Activated CD8-positive, alpha-beta memory T cell treated with anti-CD3 and anti-CD28 coated beads, Interleukin-2, amount 50 U/mL, for 1 hour (primary cell): ENCODE measurements at regions not wholly inside any gene's neighbourhood (a gene's known extent, or its start where the extent isn't known, plus 50 kb on each side); places are given as distances from the start of the nearest gene placed in this dataset.

Source experiments
- DNase-seq: peaks from one replicate; pipeline ENCODE4 v3.0.0-alpha.2; 2020; ENCODE audit errors: extremely low read depth

DNA sequence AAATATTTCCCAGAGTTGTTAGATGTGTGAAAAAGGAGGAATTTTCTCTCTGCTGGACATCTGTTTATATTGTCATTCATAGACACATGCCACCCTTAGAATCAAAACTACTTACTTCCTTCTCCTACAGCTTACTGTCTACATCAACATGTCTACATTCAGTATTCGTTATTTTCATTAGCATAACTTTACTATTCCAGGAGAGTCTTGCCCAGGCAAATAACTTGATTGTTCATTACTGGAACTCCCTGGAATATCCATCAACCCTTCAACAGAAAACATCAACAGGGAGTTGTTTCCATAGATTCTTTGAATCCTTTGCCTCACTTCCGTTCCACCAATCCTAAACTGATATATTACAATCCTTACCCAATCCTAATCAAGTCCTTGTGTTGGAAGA is 457.5 kb upstream of the ZNF608 start:
- no peak for DNase-seq

DNA sequence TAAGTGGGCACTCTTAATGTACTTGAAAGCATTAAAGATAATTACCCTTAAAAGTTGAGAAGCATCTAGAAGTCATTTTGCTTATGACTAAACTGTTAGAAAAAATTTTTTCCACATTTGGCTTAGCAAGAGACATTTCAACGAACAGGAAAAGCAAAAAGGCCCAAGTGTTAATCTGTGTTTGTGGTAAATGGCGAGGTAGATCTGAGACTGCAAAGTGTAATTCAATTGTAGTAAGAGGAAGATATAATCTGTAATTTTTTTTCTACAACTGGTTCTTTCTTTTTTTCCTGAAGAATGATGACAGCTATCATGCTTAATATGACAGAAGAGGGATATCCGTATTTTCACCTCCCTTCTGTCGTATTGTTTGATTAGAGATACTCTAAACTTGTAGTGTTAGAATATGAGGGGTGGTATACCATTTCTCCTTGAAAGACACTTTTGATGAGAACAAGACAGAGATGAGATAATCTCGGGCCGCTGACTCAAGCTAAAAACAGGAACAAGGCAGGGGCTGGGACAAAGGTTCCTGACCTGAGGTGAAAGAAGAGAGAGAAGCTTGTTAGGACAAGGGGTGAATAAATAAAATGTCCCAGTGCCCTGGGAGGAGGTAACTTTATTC is 459.3 kb upstream of the ZNF608 start:
- DNase-seq, result no peak

DNA sequence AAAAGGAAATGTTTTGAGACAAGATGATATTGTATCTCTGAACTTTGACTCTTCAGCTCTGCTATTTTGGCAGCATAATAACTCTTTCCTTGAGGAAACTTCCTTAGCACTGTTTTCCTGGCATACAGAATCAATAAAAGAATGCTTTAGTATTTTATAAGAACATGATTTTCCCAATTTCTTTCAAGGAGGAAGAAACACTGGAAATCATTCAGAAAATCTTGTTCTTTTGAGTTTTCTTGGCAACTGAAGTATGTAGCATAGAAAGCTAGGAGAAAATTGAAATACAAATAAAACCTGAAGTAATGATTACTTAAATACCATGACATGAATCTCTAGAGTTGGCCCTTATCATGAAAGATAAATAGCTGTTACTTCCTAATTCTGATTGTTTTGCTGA is 461.4 kb upstream of the ZNF608 start:
- DNase-seq, result no peak

DNA sequence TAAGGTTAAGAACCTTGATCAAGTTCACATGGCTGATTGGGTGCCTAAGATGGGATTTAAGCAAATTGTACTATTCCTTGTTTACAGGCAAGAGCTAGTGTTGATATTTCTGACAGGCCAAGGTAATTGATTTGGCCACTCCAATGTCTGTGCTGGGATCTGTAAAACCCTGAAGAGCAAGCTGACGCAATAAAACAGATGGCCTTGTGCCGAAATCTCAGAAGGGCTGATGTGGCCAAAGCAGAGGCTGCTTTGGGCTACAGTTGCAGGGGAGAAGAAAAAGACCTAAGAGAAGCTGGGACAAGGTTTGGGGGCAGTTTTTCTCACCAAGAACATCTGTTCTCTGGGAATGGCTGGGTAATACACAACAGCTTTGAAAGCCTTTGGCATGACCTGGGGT is 463.2 kb upstream of the ZNF608 start:
- no peak for DNase-seq

DNA sequence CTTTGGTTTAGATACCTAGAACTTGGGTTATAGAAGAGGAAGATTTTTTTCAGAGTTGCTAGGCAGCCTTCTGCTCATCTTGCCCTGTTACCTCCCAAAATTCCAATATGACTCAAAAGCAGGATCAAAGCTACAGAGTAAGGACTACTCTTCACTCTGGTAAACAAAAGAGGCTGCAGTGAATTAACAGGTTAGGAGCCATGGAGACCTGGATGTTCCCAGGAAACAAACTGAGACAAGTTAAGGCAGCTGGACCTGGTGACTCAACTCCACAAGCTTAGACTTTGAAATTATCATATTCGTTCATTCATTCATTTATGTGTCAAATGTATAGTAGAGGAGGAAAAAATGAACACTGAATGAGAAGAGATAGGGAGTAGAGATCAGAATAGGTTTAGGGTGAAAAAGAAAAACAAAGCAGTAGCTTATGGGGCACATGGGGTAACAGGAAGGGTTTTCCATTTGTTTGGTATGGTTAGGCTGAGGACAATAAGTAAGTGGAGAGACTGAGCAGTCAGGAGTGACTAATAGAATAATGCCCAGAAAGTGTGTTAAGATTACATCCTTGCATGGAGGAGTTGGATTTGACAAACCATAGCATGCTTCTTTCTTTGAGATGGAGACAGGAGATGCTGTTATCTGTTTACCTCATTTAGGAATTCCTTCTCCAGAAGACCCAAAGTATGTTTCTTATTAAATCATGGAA is 464.0 kb upstream of the ZNF608 start:
- no peak for DNase-seq

DNA sequence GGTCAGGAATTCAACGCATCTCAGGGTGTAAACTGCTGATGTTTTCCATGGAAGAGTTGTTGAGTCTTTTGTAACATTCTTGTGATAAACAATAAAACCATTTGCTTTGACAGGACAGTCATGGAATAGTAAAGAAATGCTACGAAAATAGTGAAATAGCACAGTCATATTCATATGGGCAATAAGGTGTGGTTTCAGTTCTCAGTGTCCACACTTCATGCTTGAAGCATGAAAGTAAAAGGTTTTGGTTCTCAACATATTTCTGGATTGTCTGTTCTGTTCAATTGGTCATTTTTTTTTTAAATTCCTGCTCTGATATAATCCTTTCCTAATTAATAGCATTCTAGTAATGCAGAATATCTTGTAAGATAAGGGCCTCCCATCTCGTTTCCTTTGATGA is 467.6 kb upstream of the ZNF608 start:
- DNase-seq, result no peak

DNA sequence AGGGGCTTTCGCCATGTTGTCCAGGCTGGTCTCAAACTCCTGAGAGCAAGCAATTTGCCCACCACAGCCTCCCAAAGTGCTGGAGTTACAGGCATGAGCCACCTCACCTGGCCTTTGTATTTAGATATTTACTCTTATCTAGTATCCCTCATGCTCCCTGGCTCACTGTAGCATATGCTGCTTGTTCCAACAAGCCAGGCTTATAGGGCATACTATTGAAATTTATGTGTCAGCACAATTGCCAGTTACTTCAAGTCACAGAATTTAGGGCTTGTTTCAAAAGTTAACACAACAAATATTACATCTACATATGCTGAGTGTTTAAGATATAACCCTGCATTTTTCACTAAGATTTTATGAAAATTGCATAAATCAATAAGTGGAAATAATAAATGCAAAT is 469.2 kb upstream of the ZNF608 start:
- no peak for DNase-seq

DNA sequence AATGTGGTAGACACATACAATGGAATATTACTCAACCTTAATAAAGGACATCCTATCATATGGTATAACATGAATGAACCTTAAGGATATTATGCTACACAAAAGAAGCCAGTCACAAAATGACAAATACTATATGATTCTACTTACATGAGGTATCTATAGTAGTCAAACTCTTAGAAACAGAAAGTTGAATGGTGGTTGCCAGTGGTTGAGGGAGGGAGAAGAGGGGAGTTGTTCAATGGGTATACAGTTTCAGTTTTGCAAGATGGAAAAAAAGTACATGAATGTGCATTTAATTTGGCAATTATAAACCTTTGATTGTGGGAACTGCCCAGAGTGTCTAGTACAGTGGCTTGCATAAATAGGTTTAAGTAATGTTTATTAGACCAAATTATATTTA is 473.3 kb upstream of the ZNF608 start:
- DNase-seq, result no peak

DNA sequence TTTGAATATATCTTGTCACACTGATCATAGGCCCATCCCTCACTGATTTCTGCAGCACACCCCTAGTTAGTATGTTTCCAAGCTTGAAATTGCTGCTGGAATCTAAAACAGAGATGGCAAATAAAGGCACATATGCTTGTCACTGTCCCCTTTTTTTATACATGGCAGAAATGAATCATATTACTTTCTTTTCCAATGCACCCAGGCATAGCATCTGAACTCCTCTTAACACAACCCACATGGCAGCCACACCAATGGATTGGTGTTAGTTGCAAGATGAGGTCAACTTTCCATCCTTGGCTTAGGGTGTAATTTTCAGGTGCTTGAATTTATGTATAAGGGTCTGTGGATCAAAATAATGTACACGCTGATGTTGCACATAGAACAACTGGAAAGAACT is 473.8 kb upstream of the ZNF608 start:
- DNase-seq, result no peak

DNA sequence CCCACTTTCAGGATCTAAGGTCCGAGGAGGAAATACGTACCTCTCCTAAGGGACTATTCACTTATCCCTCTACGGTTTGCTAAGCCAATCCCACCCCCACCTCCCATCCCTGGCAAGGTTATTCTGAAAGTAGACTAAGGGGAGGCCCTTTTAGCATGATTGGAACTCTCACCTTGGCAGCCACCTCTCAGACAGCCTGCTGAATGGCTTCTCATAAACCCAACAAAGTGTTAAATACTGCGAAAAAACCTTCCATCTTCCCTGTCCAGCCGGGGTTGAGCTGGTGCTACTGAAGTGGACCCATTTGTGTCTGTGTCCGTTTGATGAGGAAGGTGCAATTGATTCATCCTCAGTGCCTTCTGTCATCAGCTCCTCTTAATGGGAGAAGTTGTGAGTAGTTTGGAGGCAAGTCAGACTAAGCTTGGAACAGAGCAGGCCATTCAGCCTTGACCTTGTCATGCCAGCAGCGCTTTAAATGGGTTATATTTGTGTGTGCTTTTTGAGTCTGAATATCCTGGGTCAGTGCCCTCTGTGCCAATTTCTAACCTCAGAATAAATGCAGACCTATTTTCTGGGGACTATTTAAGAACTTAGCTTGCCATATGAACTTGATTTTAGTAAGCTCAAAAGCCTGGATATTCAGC is 476.3 kb upstream of the ZNF608 start:
- no peak for DNase-seq

DNA sequence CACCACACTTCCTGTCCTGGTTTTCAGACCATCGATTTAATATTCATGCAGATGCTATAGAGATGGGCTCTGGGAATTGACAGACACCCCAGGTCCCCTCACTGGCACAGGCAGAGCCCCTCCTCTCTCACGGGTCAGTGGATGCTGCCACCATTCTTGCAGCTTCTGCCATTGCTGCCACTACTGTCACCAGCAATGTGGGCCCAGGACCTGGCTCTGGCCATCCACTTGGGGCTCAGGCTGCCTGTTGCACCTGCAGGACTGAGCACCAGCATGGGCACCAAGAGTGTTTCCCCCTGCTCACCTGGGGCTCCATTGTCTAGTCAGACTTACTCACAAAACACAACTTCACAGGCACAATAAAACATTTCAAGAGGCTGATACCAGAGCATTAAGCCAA is 479.0 kb upstream of the ZNF608 start:
- DNase-seq, result no peak

DNA sequence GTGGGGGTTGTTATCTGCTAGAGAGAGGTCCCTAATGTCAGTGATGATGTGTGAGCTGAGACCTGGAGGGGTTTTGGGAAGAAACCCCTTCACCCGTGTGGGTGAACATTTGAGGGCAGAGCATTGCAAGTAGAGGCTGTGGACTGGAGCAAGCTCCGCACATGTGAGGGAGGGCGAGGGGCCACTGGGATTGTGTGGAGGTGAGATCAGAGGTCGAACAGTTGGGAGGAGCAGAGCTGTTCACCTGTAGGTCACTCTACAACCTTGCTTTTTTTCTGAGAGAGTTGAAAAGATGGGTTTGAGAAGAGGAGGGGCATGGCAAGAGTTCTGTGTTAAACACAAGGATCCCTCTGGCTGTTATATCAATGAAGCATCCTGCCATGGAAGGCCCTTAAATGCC is 480.4 kb upstream of the ZNF608 start:
- no peak for DNase-seq

DNA sequence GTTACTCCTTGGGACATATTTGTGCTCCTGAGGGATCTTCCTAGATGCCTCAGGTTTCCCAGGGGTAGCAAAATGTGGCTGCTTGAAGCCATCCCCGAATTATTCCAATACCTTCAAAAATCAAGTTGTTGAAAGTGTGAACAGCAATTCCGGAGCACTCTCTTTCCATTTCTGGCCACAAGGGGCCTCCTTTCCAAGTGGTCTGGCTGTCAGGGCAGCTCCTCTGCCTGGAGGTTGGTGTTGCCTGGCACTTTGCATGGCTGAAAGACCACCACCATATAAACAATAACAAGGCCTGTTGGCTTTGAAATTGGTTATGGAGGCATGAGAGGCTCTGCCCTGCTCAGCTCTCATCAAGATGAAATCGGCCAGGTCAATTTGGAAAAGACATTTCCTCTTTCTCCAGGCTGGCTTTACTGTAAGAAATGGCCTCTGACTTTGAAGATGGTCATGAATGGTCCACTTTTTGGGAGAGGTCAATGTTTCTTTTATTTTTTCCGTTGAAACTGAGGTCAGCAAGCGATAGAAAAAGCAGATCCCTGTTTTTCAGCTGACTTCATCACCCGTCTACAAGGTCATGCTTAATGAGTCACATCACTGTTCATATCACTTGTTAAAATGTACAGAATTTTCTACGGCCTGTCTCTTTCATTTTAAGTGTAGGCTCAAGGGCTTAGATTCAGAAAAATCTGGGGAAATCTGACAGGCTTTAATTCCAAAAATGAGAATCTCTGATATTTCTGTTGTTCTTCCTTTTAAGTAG is 481.1 kb upstream of the ZNF608 start:
- no peak for DNase-seq

DNA sequence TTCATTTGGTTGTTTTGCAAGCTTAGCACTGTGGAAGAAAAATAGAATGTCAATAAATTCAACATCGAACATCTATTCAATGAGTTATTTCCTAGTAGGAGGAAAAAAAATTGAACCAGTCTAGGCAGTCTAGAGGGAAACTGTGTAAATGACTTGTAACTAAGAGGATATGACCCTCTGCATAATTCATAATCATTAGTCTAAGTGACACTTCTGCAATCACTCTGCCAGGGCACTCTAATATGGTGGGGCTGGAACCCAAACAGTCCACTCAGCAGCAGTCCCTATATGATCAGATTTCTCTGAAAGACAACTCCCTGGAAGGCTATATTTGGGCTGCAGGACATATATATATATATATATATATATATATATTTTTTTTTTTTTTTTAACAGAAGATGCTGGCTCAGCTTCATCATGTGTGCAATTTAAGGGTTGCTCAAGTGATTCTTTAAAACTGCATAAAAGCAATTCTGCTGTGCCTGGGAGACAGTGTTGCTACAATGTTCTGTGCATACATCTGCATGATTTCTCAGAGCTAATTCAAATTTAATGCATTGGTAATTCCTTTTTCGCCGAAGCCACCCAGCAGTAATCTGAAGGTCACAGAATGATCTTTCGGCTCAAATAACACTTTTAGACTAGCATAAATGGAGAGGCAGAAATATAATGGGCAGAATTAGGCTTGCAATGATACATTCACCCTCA is 482.1 kb upstream of the ZNF608 start:
- DNase-seq, result no peak

DNA sequence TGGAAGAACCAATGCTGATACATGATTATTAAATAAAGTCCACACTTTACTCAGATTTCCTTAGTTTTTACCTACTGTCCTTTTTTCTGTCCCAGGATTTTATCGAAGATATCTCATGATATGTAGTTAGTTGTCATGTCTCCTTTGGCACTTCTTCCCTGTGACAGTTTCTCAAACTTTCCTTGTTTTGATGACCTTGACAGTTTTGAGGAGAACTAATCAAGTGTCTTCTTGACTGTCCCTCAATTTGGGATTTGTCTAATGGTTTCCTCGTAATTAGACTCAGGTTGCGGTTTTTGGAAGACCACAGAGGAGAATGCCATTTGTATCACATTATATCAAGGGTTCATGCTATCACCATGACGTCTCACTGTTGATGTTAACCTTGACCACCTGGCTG is 483.1 kb upstream of the ZNF608 start:
- DNase-seq, result no peak

DNA sequence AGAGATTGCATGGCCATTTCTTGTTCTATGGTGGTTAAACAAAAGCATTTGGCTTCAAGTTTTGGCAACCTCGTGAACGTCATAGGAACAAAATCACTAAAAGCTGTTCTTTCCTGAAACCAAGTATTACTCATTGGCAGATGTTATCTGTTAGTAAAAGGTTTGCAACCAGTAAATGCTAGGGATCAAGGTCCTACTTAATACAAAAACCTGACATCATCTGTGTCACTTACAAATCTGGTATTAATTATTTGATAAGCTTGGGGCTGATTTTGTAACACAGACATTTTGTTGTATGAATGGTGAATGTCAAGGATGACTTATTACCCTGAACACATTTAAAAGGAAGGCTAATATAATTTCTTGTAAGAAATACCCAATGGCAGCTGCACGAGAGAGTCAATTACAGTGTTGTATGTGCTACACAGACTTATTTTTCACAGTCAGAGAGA is 486.4 kb upstream of the ZNF608 start:
- no peak for DNase-seq

DNA sequence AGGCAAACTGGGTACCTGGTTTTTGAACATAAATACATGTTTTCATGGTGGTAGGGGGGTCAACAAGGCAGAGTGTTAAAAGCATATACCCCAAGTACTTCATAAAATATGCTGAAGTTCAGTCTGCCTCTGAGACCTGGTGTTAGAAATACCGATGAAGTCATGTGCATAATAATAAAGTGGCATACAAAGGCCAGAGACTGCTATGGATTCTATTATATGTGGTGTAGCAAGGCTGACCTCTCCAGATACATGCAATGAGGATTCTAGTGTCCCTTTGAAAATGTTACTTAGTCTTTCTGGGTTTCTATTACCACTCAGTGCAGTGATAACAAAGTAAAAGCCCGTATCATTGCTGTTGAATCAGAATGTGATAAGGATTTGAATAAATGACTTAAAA is 487.5 kb upstream of the ZNF608 start:
- DNase-seq, result no peak

DNA sequence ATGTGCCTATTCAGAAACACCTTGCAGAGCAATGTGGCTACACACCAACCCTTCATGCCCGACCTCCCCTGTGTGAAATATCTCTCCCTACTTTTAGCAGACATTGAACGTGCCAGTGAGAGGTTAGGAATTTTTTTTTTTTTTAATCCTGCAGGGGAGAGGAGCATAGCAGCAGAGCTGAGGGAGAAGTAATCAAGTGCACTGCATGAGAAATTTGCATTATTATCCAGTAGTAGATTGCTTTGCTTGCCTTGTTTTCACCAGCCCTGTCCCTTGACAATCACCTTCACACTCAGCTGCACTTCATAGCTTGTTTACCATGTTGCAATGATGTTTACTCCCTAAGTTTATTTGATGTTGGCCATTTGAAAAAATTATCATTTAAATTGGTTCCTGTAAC is 489.6 kb upstream of the ZNF608 start:
- no peak for DNase-seq

DNA sequence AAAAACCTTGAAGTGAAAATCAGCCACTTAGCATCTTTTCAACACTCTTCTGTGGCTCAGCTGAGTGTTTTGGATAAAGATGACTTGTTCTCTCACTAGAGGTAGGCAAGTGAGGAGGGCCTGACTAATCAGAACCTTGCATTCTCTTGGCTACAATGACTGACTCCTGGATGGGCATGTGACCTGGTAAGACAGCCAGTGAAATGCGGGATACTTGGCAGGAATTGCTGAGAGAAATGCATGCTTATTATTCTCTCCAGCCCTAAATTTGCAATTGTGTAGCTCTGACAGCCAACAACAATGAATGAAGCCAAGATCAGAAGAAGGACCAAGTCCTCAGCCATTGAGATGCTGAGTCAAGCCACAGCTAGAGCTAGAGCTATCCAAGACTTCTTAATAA is 490.5 kb upstream of the ZNF608 start:
- no peak for DNase-seq

DNA sequence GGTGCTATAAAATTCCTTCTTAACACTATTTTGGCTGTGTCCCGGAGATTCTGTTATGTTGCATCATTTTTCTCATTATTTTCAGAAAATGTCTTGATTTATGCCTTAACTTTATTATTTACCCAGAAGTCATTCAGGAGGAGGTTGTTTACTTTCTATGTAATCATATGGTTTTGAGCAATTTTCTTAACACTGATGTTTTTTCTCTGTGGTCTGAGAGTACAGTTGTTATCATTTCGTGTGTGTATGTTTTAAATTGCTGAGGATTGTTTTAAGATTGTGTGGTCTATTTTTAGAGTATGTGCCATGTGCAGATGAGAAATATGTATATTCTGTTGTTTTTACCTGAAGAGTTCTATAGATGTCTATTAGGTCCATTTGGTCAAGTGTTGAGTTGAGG is 498.1 kb upstream of the ZNF608 start:
- no peak for DNase-seq

DNA sequence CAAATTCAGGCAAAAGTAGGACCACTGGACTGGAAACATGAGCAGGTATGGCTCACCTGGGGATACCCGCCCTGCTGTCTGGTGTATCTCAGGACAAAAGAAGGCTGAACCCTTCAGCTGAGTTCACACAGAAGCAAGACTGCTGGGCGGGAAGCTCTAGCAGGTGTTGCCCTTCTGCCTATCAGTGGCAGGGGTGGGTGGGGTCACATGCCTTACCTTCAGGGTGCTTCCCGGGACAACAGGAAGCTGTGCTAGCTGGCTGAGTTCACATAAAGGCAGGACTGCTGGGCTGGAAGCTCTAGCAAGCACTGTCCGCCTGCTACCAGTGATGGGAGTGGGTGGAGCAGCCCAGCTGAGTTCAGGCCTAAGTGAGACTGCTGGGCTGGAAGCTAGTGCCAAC is 498.8 kb upstream of the ZNF608 start:
- no peak for DNase-seq

DNA sequence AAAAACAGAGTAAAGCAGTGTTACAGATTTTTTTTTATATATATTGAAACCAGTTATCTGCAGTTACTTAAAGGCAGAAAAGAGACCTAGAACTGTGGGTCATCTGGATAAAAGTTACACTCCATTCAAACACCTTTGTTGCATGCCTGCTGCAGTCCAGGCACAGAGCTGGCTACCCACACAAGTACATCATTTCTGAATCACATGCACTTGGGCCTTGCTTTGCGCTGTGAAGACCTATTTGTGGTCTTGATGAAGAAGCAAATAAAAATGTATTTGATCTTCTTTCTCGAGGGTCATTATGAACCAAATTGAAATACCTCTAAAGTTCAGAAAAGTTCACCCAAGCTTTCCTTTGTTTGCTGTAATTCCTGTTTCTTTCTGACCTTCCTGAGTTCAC is 503.0 kb upstream of the ZNF608 start:
- DNase-seq, result no peak
